Right cardiac atrium (tissue), 5 donors: ENCODE measurements at regions not wholly inside any gene's neighbourhood (a gene's known extent, or its start where the extent isn't known, plus 50 kb on each side); places are given as distances from the start of the nearest gene placed in this dataset.

Source experiments
- ATAC-seq, 2 donors: fragments of 200-7000 bp; cut with Tn5 transposase; one replicate each; pipeline versions ENCODE4 v1.8.0 to v1.9.1; 2020; ENCODE audit warnings: moderate library complexity in 2 of 2, mild to moderate bottlenecking in 1 of 2
- DNase-seq, 3 donors: peaks; one replicate each; pipeline ENCODE4 v3.0.0-alpha.2; 2020
- H3K27ac ChIP-seq: one replicate; pipeline ENCODE4 v1.5.1; 2013; ENCODE audit warnings: mild to moderate bottlenecking, low read length, control low read depth, moderate library complexity
- H3K27me3 ChIP-seq: one replicate; pipeline ENCODE4 v1.6.1; 2013; ENCODE audit not compliant: control insufficient read depth, insufficient read depth
- H3K4me1 ChIP-seq: one replicate; pipeline ENCODE4 v1.6.1; 2013; ENCODE audit warnings: low read length; ENCODE audit not compliant: control insufficient read depth, insufficient read depth
- H3K4me3 ChIP-seq: one replicate; pipeline ENCODE4 v1.5.1; 2013; ENCODE audit warnings: low read length, control low read depth
- H3K9me3 ChIP-seq: one replicate; pipeline ENCODE4 v1.6.1; 2013; ENCODE audit warnings: low read length; ENCODE audit not compliant: control insufficient read depth
- WGBS: extraction: QIAGEN DNeasy Blood & Tissue Kit; methylation state at CpG from one replicate; pipeline ENCODE4 v1.1.7; 2013; 5-methylcytosine and 5-hydroxymethylcytosine counted together
- intact Hi-C, 4 donors: fragments of 100-400 bp; cut with DNase I; formaldehyde crosslinking; loops; one replicate each; pipeline versions ENCODE4 v1.11.0 to v1.14.0; 2022 to 2023
- donor health status: healthy with polysubstance abuse.
- donor health status: DM: no; HTN: yes; CAD: no.
- donor health status: DM: no; HTN: no; CAD: no.
- donor health status: DM: no; HTN: yes; CAD: no; lungs with severe emphysema.
- donor health status: DM: yes; HTN: yes; CAD: no.

DNA sequence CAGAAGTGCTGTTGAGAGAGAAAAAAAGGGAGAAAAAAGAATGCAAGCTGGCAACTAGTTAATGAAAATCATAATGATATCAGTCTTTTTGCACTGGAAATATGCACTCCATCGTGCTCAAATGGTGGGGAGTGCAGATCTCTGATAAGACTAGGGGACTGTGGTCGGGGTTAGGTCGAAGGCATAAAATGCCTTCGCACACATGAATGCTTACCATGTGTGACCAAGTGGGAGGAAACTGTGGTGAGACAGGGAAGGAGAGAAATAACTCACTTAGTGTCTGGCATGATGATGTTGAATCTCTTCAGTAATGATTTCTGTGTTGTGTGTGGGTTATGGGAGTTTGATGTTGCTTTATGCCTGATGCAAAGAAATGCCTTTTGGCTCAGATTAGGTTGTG is 358.9 kb downstream of the FBXO8 start:
- 34% methylated on average over 4 of the region's 4 CpGs for WGBS
- Histone ChIP-seq H3K9me3 (no peaks in the 10 kb centered on the region), H3K4me1 (peaks cover 4% of the 10 kb centered on the region), H3K27me3 (no peaks in the 10 kb centered on the region), H3K4me3 (no peak overlapping the region), H3K27ac (no peak overlapping the region)
- DNase-seq (no peak), ATAC-seq (no peak)
- intact Hi-C loops, result no loop called here

DNA sequence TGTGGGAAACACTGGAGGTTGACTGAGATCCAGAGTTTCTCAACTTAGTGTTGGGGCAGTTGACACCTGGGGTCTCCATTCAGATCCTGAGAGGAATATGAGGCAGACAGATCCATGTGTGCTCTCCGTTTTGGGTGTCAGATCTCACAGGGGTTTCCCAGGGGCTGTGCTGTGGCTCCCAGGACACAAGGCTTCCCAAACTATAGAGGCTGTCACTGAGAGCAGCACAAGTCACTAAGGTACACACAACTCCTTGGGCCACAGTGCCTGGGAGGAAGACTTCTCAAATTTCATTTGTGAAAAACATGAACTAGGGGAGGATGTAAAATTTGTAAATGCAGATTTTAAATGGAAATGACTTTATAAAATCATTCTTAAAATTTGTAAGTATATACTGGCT is 363.6 kb downstream of the FBXO8 start:
- Histone ChIP-seq H3K4me3 (no peak overlapping the region), H3K27me3 (no peaks in the 10 kb centered on the region), H3K4me1 (peaks cover 2% of the 10 kb centered on the region), H3K9me3 (no peaks in the 10 kb centered on the region), H3K27ac (no peak overlapping the region)
- WGBS, result 60% methylated on average over 1 of the region's 1 CpG
- ATAC-seq (no peak), DNase-seq (no peak)
- intact Hi-C loops, result no loop called here

DNA sequence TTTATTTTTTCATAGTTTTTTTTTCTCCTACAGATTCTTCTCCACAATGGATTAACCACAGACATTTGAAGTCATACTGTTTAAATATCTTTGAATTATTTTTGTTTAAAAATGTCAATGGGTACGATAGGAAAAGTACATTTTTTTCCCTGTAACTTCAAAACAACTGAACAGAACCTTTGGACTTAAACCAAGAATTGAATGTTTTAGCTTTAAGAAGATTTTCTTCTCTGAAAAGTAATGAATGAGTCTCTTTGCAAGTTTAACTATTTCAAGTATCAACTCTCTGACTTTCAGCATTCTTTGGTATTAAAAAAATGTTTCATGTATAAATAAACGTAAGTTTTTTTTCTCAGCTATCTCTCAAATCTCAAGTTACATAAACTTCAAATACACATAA is 364.3 kb downstream of the FBXO8 start:
- DNase-seq, result no peak
- H3K9me3 ChIP-seq, result no peaks in the 10 kb centered on the region
- intact Hi-C loops, result no loop called here
- WGBS, result 52% methylated on average over 2 of the region's 2 CpGs
- no peaks in the 10 kb centered on the region for H3K4me1 ChIP-seq
- no peaks in the 10 kb centered on the region for H3K27me3 ChIP-seq
- ATAC-seq, result no peak
- no peak overlapping the region for H3K4me3 ChIP-seq
- no peak overlapping the region for H3K27ac ChIP-seq

DNA sequence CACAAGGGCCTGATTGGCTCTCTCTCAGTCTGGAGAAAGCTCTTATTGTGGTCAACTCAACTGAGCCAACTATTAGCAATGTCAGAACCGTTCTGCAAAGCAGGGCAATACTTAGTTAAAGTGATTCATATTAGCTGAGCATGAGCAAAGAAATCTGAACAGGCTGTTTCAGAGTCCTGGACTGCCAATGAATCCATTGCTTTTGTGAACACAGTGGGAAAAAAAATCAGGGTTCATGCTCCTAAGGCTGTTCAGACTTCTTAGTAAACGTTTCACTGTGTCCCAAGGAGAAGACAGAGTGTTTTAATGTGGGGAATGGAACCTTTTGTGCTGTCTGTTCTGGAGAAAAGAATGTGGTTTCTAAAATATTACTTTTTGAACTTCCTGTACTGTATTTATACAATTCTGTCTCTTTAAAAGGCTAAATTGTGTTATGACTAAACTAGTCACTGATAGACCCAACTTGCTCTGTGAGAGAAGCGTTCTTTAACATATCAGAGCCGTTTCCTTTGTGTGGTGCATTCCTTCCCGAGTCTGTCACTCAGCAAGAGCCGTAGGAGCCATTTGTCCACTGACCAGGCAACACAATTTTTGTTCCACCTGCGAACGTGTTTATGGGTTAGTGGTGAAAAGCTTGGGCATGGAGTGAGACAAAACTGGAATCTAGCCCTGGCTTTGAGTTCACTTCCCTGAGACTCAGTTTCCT is 366.1 kb downstream of the FBXO8 start:
- H3K4me3 ChIP-seq, result no peak overlapping the region
- peak overlapping the region; percentile 23 for H3K27ac ChIP-seq
- DNase-seq (no peak), ATAC-seq (peak; percentile 85)
- H3K27me3 ChIP-seq, result no peaks in the 10 kb centered on the region
- 14% methylated on average over 8 of the region's 8 CpGs for WGBS
- intact Hi-C loops, result no loop called here
- no peaks in the 10 kb centered on the region for H3K9me3 ChIP-seq
- H3K4me1 ChIP-seq, result no peaks in the 10 kb centered on the region

DNA sequence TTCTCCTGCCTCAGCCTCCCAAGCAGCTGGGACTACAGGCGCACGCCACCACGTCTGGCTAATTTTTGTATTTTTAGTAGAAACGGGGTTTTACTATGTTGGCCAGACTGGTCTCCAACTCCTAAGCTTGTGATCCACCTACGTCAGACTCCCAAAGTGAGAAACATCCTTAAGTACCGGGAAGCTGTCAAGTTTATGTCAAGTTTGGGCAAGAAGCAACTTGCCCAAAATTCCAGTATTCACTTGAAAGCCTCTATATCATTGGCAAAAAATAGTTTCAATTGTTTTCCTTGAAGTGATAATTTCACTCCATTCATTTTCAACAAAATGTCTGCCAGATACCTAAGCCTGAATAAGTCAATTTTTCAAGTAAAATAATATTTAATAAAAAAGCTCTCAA is 370.0 kb downstream of the FBXO8 start:
- DNase-seq (no peak), ATAC-seq (no peak)
- Histone ChIP-seq H3K4me1 (no peaks in the 10 kb centered on the region), H3K27me3 (no peaks in the 10 kb centered on the region), H3K4me3 (no peak overlapping the region), H3K9me3 (no peaks in the 10 kb centered on the region), H3K27ac (no peak overlapping the region)
- intact Hi-C loops, result no loop called here
- 93% methylated on average over 6 of the region's 6 CpGs for WGBS

DNA sequence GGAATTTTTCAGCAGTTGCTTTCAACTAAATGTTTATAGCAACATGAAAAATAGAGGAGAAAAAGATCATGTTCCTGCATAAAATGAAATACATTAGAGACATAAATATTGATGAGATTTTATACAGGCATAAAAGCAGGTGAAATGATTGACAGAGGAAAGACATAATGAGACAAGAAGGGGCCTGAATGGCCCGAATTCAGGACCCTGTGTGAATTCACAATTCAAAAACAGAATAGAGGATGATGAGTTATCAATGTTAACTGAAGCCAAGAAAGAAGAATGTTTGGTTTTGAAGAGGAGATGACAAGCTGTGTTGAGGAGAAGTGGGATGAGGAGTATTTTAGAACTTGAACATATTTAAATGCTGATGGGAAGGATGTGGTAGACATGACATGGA is 371.1 kb downstream of the FBXO8 start:
- no peak overlapping the region for H3K27ac ChIP-seq
- no peaks in the 10 kb centered on the region for H3K27me3 ChIP-seq
- H3K4me3 ChIP-seq, result no peak overlapping the region
- intact Hi-C loops, result no loop called here
- 59% methylated on average over 1 of the region's 1 CpG for WGBS
- ATAC-seq, result no peak
- H3K4me1 ChIP-seq, result no peaks in the 10 kb centered on the region
- no peak for DNase-seq
- H3K9me3 ChIP-seq, result no peaks in the 10 kb centered on the region

DNA sequence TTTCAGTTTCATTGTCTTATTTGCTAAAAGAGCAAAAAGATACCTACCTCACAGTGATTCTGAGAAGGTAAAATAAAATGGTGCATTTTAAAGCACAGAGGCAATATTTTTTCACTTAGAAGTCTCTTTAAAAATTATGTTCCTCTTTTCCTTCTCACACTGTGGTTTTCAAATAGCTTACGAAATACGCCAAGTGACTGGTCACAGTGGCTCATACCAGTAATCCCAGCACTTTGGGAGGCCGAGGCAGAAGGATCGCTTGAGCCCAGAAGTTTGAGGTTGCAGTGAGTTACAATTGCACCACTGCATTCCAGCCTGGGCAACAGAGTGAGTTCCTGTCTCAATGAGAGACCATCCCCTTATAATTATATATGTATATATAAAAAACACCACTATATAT is 372.6 kb downstream of the FBXO8 start:
- no peaks in the 10 kb centered on the region for H3K27me3 ChIP-seq
- H3K27ac ChIP-seq, result no peak overlapping the region
- no peak overlapping the region for H3K4me3 ChIP-seq
- ATAC-seq (no peak), DNase-seq (no peak)
- H3K4me1 ChIP-seq, result no peaks in the 10 kb centered on the region
- H3K9me3 ChIP-seq, result no peaks in the 10 kb centered on the region
- intact Hi-C loops, result no loop called here
- WGBS, result 75% methylated on average over 4 of the region's 4 CpGs

DNA sequence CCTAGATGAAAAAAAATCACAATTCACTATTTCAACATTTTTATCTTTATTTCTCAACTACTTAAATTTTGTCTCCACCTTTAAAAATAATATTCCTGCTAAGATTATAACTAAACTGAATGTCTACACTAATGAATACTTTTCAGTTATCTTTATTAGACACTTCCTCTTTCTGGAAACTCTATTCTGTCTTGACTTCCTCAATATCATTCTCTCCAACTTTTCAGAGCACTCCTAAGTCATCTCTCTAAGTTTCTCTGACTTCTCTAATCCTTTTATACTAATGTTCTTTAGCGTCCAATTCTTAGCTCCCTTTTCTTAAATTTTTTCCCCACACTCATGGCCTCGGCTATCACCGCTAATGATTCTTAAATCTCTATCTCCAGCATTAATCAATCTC is 374.2 kb downstream of the FBXO8 start:
- H3K27me3 ChIP-seq, result no peaks in the 10 kb centered on the region
- H3K4me3 ChIP-seq, result no peak overlapping the region
- H3K4me1 ChIP-seq, result no peaks in the 10 kb centered on the region
- no peaks in the 10 kb centered on the region for H3K9me3 ChIP-seq
- WGBS, result 82% methylated on average over 3 of the region's 3 CpGs
- H3K27ac ChIP-seq, result no peak overlapping the region
- ATAC-seq (no peak), DNase-seq (no peak)
- intact Hi-C loops, result no loop called here

DNA sequence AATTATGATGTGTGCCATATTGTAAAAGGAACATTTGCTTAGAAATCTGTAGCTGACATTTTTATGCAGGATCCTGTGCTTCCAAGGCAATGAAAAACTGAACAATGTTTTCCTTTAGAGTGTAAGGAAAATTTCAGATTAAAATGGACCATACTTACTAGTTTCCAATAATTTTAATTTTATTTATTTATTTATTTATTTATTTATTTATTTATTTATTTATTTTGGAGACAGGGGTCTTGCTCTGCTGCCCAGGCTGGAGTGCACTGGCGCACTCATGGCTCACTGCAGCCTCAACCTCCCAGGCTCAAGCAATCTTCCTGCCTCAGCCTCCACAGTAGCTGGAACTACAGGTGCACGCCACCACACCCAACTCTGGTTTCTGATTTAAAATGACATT is 369.8 kb upstream of the HAND2 start:
- 94% methylated on average over 2 of the region's 2 CpGs for WGBS
- Histone ChIP-seq H3K4me1 (no peaks in the 10 kb centered on the region), H3K27me3 (no peaks in the 10 kb centered on the region), H3K9me3 (no peaks in the 10 kb centered on the region), H3K27ac (no peak overlapping the region), H3K4me3 (no peak overlapping the region)
- no peak for DNase-seq
- ATAC-seq, result no peak
- intact Hi-C loops, result no loop called here

DNA sequence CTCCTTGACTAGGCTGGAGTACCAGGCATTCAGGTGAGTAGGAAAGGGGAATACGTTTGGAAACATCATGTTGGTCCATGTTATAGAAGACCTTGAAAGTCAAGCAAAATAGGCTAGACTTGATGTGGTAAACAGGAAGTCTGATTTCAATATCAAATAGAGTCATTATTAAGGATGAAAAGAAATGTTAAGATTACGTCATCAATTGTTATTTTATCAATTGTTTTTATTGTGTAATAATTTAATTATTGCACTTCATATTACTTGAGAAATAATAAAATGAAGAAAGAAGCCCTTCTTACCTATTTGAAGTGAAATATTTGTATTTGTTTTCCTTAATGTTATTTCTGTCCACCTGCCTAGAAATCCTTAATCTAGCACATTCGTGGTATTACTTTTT is 361.0 kb upstream of the HAND2 start:
- Histone ChIP-seq H3K9me3 (no peaks in the 10 kb centered on the region), H3K27ac (no peak overlapping the region), H3K27me3 (no peaks in the 10 kb centered on the region), H3K4me1 (no peaks in the 10 kb centered on the region), H3K4me3 (no peak overlapping the region)
- intact Hi-C loops, result no loop called here
- DNase-seq (no peak), ATAC-seq (no peak)
- 84% methylated on average over 3 of the region's 3 CpGs for WGBS

DNA sequence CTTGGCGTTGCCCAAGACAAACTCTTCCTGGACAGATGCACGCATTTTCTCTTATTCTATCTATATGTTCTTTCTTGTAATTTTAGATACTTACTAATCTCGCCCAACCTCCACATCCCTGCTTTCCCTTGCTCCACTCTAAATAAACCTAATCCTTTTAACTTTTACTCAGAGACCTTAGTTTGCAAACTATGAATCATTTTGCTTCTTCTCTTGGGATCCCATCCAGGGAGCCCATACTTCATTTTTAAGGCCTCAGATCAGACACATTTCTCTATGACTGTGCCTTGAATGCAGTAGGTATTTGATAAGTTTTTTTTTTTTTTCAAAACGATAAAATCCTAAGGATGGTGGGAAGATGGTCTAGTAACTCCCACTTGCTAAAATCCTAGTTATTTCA is 353.8 kb upstream of the HAND2 start:
- Histone ChIP-seq H3K27me3 (no peaks in the 10 kb centered on the region), H3K9me3 (no peaks in the 10 kb centered on the region), H3K4me3 (no peak overlapping the region), H3K4me1 (no peaks in the 10 kb centered on the region), H3K27ac (no peak overlapping the region)
- no peak for ATAC-seq
- intact Hi-C loops, result no loop called here
- no peak for DNase-seq
- 84% methylated on average over 4 of the region's 4 CpGs for WGBS

DNA sequence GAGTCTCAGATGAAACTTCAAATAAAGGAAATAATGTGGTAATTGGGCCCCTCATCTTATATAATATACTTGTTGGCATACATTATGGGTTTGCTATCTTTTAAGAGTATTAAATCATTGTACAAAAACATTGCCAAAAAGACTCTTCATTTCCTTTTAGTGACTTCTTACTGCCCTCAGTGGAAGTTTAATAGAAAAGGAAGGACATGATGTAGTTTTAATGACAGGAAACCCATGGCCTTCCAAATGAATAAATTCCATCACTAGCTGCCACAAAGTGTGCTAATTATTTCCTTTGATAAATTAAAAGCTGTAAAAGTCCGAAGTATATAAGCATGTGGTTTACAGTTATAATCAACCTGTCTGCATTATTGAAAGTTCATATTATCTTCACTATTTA is 350.9 kb upstream of the HAND2 start:
- Histone ChIP-seq H3K27ac (no peak overlapping the region), H3K9me3 (no peaks in the 10 kb centered on the region), H3K27me3 (no peaks in the 10 kb centered on the region), H3K4me3 (no peak overlapping the region), H3K4me1 (no peaks in the 10 kb centered on the region)
- WGBS, result 30% methylated on average over 1 of the region's 1 CpG
- ATAC-seq (no peak), DNase-seq (no peak)
- intact Hi-C loops, result no loop called here
